HepG2 (cell line): ENCODE measurements at regions not wholly inside any gene's neighbourhood (a gene's known extent, or its start where the extent isn't known, plus 50 kb on each side); places are given as distances from the start of the nearest gene placed in this dataset.
"Not testable (repeated sequence)": the region's sequence is repeated elsewhere in the genome, so short reads cannot be mapped to it uniquely, and the experiment has no call there.

ENCODE experiments used
- ATAC-seq: fragments of 200-7000 bp; cut with Tn5 transposase; 3 replicates; pipeline ENCODE4 v1.9.1; 2020; ENCODE audit warnings: mild to moderate bottlenecking, moderate library complexity
- BruUV-seq: library from RNA; stranded (reverse); fragments of 400-500 nt; replicated peaks from 2 replicates; lab custom pipeline; 2021; lab: Mats Ljungman, UMichigan
- CTCF ChIA-PET: fragments of 300-600 bp; formaldehyde crosslinking; extraction: SDS; loops from one replicate; lab custom pipeline; 2021; ENCODE audit warnings: low total read pairs, inconsistent platforms, low intra/inter-chr PET ratio; lab: Yijun Ruan, JAX
- POLR2A ChIA-PET: fragments of 350-600 bp; sonication (Branson Sonifier 250); formaldehyde crosslinking; loops from one replicate; lab custom pipeline; 2020; ENCODE audit warnings: antibody characterized with exemption, inconsistent platforms; lab: Yijun Ruan, JAX
- DNase-seq: peaks from one replicate; pipeline ENCODE4 v3.0.0-alpha.2; 2015; ENCODE audit warnings: low spot score
- FAIRE-seq: peaks from 3 replicates; lab custom pipeline; 2011; peaks lifted over from hg19 to GRCh38; lab: Jason Lieb, UNC
- H2AFZ ChIP-seq: one replicate; pipeline ENCODE4 v1.6.1; 2011; ENCODE audit warnings: low read length, inconsistent platforms
- H3K27ac ChIP-seq: fragments of 300-600 bp; 3 replicates; pipeline ENCODE4 v1.8.0; 2011; ENCODE audit warnings: mixed run types, mild to moderate bottlenecking, mixed read lengths, low read length, inconsistent platforms; ENCODE audit not compliant: insufficient read depth; ENCODE audit errors: extremely low read length
- H3K27me3 ChIP-seq, 2 experiments: fragments of 200-600 bp in 1 of 2; 2 replicates in 1 of 2; 3 replicates in 1 of 2; pipeline versions ENCODE4 v1.6.0 to v1.8.0; 2011; ENCODE audit warnings: low read length in 2 of 2, mild to moderate bottlenecking in 2 of 2, moderate library complexity in 2 of 2, inconsistent platforms in 1 of 2; ENCODE audit not compliant: insufficient read depth in 2 of 2, control insufficient read depth in 1 of 2
- H3K36me3 ChIP-seq, 2 experiments: fragments of 200-600 bp in 1 of 2; replicated peaks in 1 of 2; 2 replicates in 1 of 2; 3 replicates in 1 of 2; pipeline versions ENCODE4 v1.5.1 to v1.8.0; 2011; ENCODE audit warnings: low read length in 2 of 2, inconsistent platforms in 1 of 2; ENCODE audit not compliant: insufficient read depth in 2 of 2, control insufficient read depth in 1 of 2
- H3K4me1 ChIP-seq: 2 replicates; pipeline ENCODE4 v1.5.1; 2012; ENCODE audit warnings: low read length, inconsistent platforms; ENCODE audit not compliant: insufficient read depth
- H3K4me2 ChIP-seq: 2 replicates; pipeline ENCODE4 v1.6.0; 2011; ENCODE audit warnings: low read depth, low read length, inconsistent platforms
- H3K4me3 ChIP-seq, 3 experiments: fragments of 200-600 bp in 1 of 3; sonication (generic), shearing (Covaris generic) in 1 of 3; replicated peaks in 1 of 3; 2 replicates each; pipeline ENCODE4 v1.5.1; 2011 to 2016; ENCODE audit warnings: low read length in 3 of 3, inconsistent platforms in 2 of 3, low read depth in 2 of 3, mild to moderate bottlenecking in 2 of 3, control low read depth in 1 of 3, mixed read lengths in 1 of 3; ENCODE audit not compliant: insufficient read depth in 1 of 3
- H3K79me2 ChIP-seq: one replicate; pipeline ENCODE4 v1.6.1; 2011; ENCODE audit warnings: low read length, inconsistent platforms; ENCODE audit not compliant: insufficient read depth
- H3K9ac ChIP-seq: 2 replicates; pipeline ENCODE4 v1.6.0; 2011; ENCODE audit warnings: mild to moderate bottlenecking, low read depth, low read length, inconsistent platforms; ENCODE audit not compliant: insufficient read depth
- H3K9me3 ChIP-seq: 2 replicates; pipeline ENCODE4 v1.5.1; 2012; ENCODE audit warnings: mild to moderate bottlenecking, low read length
- H4K20me1 ChIP-seq: 2 replicates; pipeline ENCODE4 v1.6.0; 2011; ENCODE audit warnings: inconsistent platforms, mild to moderate bottlenecking, low read length, moderate library complexity; ENCODE audit not compliant: insufficient read depth
- NR3C1 ChIP-seq: sonication (generic); formaldehyde crosslinking; IDR thresholded peaks from 2 replicates; pipeline ENCODE4 v1.4.0; 2020; ENCODE audit warnings: missing genetic modification reagents
- WGBS: methylation state at CpG from one replicate; pipeline ENCODE4 v1.1.6; 2017; ENCODE audit warnings: low lambda C conversion rate; 5-methylcytosine and 5-hydroxymethylcytosine counted together
- in situ Hi-C: cut with HindIII; loops from 2 replicates; pipeline ENCODE4 v1.10.0; 2017; ENCODE audit warnings: low pct_unique_long_range_greater_than_20kb; ENCODE audit not compliant: extremely low pct_ligation_motif_present
- intact Hi-C: fragments of 100-400 bp; cut with micrococcal nuclease; formaldehyde crosslinking; loops from one replicate; pipeline ENCODE4 v1.10.0; 2022; ENCODE audit not compliant: unreplicated experiment

DNA sequence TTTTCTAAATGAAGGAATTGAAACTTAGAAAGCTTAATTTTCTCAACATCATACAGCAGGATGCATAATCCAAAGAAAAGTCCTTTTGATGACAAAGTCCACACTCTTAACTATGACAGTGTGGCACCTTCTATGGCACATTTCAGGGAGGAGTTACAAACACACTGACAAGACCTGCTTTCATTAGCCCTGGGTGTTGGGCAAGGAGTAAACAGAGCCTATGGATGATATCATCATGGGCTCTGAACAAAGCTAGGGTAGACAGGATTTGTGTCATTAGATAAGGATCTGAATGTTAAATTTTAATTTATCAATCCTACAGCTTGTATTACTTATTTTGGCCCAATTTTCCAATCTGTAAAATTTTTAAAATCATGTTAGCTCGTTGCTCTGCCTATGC is 62.6 kb upstream of the DENND1B start (continued):
- TF ChIP-seq NR3C1 (CRISPR knock-in tag): no peak
- TF ChIP-seq, all 625 proteins: peak for 13

DNA sequence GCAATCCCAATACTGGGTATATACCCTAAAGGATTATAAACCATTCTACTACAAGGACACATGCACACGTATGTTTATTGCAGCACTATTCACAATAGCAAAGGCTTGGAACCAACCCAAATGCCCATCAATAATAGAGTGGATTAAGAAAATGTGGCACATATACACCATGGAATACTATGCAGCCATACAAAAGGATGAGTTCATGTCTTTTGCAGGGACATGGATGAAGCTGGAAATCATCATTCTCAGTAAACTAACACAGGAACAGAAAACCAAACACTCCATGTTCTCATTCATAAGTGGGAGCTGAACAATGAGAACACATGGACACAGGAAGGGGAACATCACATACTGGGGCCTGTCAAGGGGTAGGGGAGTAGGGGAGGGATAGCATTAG is 61.1 kb upstream of the DENND1B start:
- H3K27ac ChIP-seq, H3K4me2 ChIP-seq, DNase-seq, POLR2A ChIA-PET, FAIRE-seq, H2AFZ ChIP-seq, intact Hi-C loops, H3K4me3 ChIP-seq, in situ Hi-C loops, H3K27me3 ChIP-seq, H4K20me1 ChIP-seq, BruUV-seq, CTCF ChIA-PET, H3K9me3 ChIP-seq, H3K79me2 ChIP-seq, H3K36me3 ChIP-seq, H3K9ac ChIP-seq, ATAC-seq: not testable (repeated sequence)
- H3K4me1 ChIP-seq: peaks cover 10% of the 10 kb centered on the region
- WGBS: 94% methylated on average over 1 of the region's 1 CpG

DNA sequence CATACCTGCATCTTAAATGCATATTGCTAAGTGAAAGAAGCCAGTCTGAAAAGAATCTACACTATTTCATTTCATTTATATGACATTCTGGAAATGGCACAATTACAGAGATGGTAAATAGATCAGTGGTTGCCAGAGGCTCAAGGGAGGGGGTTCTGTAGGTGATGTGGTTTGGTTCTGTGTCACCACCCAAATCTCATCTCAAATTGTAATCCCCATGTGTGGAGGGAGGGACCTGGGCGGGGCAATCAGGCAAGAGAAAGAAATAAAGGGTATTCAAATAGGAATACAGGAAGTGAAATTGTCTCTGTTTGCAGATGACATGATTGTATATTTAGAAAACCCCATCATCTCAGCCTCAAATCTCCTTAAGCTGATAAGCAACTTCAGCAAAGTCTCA is 53.7 kb upstream of the DENND1B start:
- in situ Hi-C loops: not testable (repeated sequence)

More for the DNA sequence above, 53.7 kb upstream of the DENND1B start:
- H2AFZ ChIP-seq, H3K79me2 ChIP-seq, intact Hi-C loops, BruUV-seq, H3K27ac ChIP-seq, H3K4me3 ChIP-seq, H3K36me3 ChIP-seq, H3K9ac ChIP-seq, CTCF ChIA-PET, ATAC-seq, H3K4me1 ChIP-seq, DNase-seq, POLR2A ChIA-PET, FAIRE-seq, H4K20me1 ChIP-seq, H3K27me3 ChIP-seq, H3K9me3 ChIP-seq, H3K4me2 ChIP-seq: not testable (repeated sequence)
- 0% methylated on average over 1 of the region's 1 CpG for WGBS
